GM13976 (cell line): ENCODE measurements at regions not wholly inside any gene's neighbourhood (a gene's known extent, or its start where the extent isn't known, plus 50 kb on each side); places are given as distances from the start of the nearest gene placed in this dataset.
"Not testable (repeated sequence)": the region's sequence is repeated elsewhere in the genome, so short reads cannot be mapped to it uniquely, and the experiment has no call there.

Experiments
- DNase-seq: peaks from one replicate; pipeline ENCODE4 v3.0.0; 2012; ENCODE audit warnings: low spot score
- in situ Hi-C: fragments of 300-500 bp; cut with MboI; formaldehyde crosslinking; loops from one replicate; pipeline ENCODE4 v1.12.0; 2022; ENCODE audit warnings: low sequenced_read_pairs, mixed read lengths, inconsistent platforms; ENCODE audit not compliant: unreplicated experiment
- TF ChIP-seq, protein P1 (sequence below): IDR thresholded peaks from 2 replicates; pipeline ENCODE4 v1.5.1; 2012; ENCODE audit warnings: borderline replicate concordance, mild to moderate bottlenecking; ENCODE audit not compliant: insufficient read depth; ENCODE audit errors: extremely low read depth, missing control alignments, control extremely low read depth

DNA sequence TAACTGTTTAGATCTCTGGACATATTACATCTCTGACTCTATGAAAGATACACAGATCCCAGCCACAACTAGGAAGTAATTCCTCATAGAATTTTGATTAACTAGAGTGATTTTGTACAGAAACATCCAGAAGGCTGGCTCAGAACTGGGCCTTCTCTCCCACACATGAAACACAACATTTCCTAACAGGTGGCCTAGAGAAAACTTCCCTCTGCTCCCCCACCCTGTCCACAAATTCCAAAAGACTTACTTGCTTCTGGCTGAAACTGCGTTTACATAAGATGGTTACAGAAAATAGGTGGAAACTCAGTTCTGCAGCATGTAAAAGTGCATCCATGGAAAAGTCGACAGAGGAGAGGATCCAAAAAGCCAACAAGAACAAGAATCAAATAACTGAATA, 132.9 kb downstream of the FZD1 start:
- in situ Hi-C loops, result no loop called here
- no peak for DNase-seq
- TF ChIP-seq, protein P1, sequence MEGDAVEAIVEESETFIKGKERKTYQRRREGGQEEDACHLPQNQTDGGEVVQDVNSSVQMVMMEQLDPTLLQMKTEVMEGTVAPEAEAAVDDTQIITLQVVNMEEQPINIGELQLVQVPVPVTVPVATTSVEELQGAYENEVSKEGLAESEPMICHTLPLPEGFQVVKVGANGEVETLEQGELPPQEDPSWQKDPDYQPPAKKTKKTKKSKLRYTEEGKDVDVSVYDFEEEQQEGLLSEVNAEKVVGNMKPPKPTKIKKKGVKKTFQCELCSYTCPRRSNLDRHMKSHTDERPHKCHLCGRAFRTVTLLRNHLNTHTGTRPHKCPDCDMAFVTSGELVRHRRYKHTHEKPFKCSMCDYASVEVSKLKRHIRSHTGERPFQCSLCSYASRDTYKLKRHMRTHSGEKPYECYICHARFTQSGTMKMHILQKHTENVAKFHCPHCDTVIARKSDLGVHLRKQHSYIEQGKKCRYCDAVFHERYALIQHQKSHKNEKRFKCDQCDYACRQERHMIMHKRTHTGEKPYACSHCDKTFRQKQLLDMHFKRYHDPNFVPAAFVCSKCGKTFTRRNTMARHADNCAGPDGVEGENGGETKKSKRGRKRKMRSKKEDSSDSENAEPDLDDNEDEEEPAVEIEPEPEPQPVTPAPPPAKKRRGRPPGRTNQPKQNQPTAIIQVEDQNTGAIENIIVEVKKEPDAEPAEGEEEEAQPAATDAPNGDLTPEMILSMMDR, result no peak

DNA sequence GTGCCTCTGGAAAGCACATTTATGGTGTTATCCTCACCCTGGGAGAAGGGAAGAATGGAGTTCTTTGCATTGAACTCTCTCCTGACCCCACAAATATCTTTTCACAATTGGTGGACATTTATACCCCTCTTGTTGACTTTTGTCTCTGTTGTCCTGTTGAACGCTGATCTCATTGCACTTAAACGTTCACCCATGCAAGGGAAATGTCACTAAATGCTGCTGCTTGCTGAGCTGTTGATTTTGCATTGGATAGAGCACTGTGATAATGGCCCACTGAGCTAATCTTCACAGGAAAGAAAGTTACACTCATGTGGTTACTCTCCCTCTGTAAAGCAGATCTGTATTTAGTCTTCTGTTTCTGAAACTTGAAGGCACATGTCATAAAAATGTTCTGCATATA, 133.4 kb downstream of the FZD1 start:
- in situ Hi-C loops, result no loop called here
- TF ChIP-seq, protein P1, result no peak
- DNase-seq, result no peak

DNA sequence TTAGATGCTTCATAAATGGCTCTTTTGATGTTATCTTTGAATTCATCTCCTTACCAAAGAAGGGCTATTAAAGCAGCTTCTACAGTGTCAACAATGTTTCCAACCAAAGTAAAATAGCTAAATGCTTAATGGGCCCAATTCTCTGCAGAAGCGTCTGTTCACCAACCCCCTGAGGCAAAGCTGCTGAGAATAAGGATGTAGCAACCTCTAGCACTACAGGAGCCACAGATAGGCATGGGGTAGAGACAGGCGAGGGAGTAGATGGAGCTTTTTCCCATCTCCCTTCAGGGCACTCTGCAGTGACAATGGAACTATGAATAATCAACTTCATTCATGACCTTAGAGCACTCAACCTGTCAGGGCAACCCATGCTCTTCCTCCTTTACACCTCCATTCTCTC, 134.1 kb downstream of the FZD1 start:
- in situ Hi-C loops, result no loop called here
- no peak for DNase-seq
- TF ChIP-seq, protein P1, result no peak

DNA sequence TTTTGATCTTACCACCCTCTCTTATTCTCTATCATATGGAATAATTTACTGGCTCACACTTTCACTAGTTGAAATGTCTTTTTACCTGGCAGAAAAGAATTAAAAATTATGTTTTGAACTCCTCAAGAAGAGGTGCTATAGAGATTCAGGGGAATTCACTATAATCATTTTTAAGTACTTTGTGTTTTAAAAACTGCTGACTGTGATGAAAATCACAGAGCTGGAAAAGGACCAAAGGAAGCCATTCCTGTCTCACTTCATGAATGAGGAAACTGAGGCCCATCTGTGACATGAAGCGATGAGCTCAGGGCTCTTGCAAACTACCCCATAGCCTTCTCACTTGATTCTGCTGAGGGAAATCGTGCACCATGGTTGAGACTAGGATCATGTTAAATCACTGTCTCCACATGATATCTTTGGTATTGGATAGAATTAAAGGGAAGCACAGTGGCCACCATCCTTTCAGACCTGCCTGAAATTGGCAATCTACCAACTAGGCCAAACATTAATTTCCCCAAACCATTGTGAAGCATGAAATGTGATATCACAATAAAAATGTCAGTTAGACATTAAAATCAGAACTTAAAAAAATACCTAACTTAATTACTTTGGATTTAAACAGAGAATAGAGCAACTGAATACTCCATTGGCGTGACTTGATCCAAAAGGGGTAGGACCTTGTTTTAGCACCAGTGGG, 141.0 kb downstream of the FZD1 start:
- DNase-seq, result no peak
- TF ChIP-seq, protein P1, result no peak
- in situ Hi-C loops, result no loop called here

DNA sequence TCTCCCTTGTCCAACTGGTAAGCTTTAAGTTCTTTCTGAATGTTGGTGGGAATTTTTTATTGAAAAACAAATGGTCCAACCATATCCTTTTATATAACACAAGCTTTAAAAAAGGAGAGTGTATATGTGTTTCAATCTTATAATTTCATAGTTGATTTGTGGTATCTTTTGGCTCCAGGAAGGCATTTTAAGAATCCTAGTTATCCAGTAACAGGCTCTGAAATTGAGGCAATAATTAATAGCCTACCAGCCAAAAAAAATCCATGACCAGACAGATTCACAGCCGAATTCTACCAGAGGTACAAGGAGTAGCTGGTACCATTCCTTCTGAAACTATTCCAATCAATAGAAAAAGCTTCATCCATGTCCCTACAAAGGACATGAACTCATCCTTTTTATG, 141.6 kb downstream of the FZD1 start:
- in situ Hi-C loops, DNase-seq: not testable (repeated sequence)

DNA sequence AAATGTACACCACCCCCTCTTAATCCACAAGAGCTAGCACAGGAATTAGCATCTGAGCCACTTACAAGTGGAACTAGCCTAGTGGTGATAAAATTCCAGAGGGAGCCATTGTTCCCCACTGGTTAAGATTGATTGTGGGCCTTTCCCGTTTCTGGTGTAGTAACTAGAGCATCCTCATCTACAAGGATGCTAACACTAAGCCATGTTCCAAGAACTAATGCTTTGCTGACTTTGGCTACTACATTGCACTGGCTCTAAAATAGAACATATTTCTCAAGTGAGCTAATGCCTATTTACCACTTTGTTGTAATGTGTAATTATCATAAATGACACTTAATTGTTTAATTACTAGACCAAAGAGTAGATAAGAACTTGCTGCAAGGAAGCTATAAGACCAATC, 143.7 kb downstream of the FZD1 start:
- DNase-seq, result no peak
- in situ Hi-C loops, result no loop called here
- TF ChIP-seq, protein P1, result no peak

DNA sequence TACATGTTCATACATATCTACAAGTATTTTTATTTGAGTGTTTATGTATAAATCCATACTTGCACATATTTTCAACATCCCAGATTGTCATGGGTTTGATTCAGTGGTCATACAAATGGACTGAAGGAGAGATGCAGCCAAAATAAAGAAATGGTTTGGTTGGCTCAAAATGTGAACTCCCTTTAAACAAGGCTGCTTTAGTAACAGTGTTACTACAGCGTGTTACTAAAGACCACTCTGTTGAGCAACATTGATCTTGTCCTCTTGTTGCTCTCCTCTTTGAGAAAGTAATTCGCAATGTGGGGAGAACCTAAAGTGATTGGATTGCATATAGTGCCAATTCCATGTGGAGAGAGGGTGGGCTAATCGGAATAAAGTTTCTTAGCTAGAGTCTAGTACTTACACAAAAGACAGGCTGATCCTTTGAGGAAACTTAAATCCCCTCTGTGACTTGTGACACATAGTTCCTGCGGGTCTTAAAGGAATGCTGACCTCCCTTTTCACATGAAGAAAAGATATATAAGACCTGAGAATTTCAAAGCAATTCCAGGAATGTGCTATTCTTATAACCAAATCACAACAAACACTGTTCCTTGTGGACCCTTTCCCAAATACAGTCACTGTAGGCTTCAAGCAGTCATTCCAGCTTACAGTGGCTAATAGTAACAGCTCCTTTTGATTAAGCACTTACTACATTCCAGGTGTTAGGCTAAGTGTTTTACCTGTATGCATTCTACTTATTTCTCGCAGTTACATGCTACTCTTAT, 144.3 kb downstream of the FZD1 start:
- in situ Hi-C loops, result no loop called here
- DNase-seq, result no peak
- TF ChIP-seq, protein P1, result no peak
